Glutamatergic neuron (in vitro differentiated cells): ENCODE measurements at regions not wholly inside any gene's neighbourhood (a gene's known extent, or its start where the extent isn't known, plus 50 kb on each side); places are given as distances from the start of the nearest gene placed in this dataset.
"Not testable (repeated sequence)": the region's sequence is repeated elsewhere in the genome, so short reads cannot be mapped to it uniquely, and the experiment has no call there.

Experiments used
- DNase-seq: peaks from one replicate; pipeline ENCODE4 v3.0.0; 2022
- H3K27ac Mint-ChIP-seq: one replicate; pipeline ENCODE4 v1.8.0; 2020; ENCODE audit warnings: mild to moderate bottlenecking, mixed read lengths, inconsistent platforms; ENCODE audit not compliant: unreplicated experiment
- H3K27me3 Mint-ChIP-seq: one replicate; pipeline ENCODE4 v1.8.0; 2020; ENCODE audit warnings: mild to moderate bottlenecking, moderate library complexity, mixed read lengths, inconsistent platforms; ENCODE audit not compliant: unreplicated experiment
- H3K36me3 Mint-ChIP-seq: one replicate; pipeline ENCODE4 v1.8.0; 2020; ENCODE audit warnings: mild to moderate bottlenecking, mixed read lengths, inconsistent platforms; ENCODE audit not compliant: unreplicated experiment
- H3K4me1 Mint-ChIP-seq: one replicate; pipeline ENCODE4 v1.8.0; 2020; ENCODE audit warnings: mild to moderate bottlenecking, low read depth, mixed read lengths, inconsistent platforms; ENCODE audit not compliant: unreplicated experiment
- H3K4me3 Mint-ChIP-seq: one replicate; pipeline ENCODE4 v1.8.0; 2020; ENCODE audit warnings: mild to moderate bottlenecking, mixed read lengths, inconsistent platforms; ENCODE audit not compliant: unreplicated experiment
- H3K9me3 Mint-ChIP-seq: one replicate; pipeline ENCODE4 v1.8.0; 2020; ENCODE audit warnings: mild to moderate bottlenecking, moderate library complexity, mixed read lengths, inconsistent platforms; ENCODE audit not compliant: unreplicated experiment
- TF ChIP-seq, protein P1 (sequence below): fragments of 200-600 bp; sonication (generic); IDR thresholded peaks from one replicate; pipeline ENCODE4 v1.5.0; 2021; ENCODE audit not compliant: partially characterized antibody, unreplicated experiment

DNA sequence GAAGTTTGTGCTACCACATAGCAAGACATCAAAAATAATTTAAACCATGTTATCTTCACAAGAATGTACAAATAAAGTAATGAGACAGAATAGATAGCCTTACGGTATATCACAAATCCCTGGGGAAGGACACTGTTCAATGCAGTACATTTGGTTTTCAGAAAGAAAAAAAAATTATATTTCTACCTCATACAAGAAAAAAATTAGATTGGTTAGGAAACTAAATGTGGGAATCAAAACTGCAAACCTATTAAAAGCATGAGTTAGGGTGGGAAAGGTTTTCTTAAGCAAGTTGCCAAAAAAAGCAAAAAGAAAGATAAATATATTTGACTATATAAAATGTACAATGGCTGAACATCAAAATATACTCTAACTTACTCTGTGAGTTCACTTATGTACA lies 201.9 kb upstream of the NREP start:
- TF ChIP-seq, protein P1, sequence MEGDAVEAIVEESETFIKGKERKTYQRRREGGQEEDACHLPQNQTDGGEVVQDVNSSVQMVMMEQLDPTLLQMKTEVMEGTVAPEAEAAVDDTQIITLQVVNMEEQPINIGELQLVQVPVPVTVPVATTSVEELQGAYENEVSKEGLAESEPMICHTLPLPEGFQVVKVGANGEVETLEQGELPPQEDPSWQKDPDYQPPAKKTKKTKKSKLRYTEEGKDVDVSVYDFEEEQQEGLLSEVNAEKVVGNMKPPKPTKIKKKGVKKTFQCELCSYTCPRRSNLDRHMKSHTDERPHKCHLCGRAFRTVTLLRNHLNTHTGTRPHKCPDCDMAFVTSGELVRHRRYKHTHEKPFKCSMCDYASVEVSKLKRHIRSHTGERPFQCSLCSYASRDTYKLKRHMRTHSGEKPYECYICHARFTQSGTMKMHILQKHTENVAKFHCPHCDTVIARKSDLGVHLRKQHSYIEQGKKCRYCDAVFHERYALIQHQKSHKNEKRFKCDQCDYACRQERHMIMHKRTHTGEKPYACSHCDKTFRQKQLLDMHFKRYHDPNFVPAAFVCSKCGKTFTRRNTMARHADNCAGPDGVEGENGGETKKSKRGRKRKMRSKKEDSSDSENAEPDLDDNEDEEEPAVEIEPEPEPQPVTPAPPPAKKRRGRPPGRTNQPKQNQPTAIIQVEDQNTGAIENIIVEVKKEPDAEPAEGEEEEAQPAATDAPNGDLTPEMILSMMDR = no peak
- Mint-ChIP-seq H3K4me3 (no peak overlapping the region), H3K36me3 (no peaks in the 10 kb centered on the region), H3K27me3 (no peaks in the 10 kb centered on the region), H3K4me1 (peaks cover 2% of the 10 kb centered on the region), H3K9me3 (no peaks in the 10 kb centered on the region), H3K27ac (no peak overlapping the region)
- DNase-seq = no peak

DNA sequence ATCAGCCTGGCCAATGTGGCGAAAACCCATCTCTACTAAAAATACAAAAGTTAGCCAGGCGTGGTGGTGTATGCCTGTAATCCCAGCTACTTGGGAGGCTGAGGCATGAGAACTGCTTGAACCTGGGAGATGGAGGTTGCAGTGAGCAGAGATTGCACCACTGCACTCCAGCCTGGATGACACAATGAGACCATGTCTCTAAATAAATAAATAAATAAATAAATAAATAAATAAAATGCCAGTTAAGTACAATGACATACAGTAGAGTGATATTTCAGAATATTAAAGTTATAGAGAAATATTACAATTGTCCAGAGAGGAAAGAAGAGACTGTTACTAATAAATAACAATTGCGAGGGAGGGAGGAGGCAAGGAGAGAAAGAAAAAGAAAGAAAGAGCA lies 199.8 kb upstream of the NREP start:
- H3K4me1 Mint-ChIP-seq, DNase-seq, H3K36me3 Mint-ChIP-seq, H3K9me3 Mint-ChIP-seq, H3K27ac Mint-ChIP-seq, H3K27me3 Mint-ChIP-seq, H3K4me3 Mint-ChIP-seq: not testable (repeated sequence)

GRCh38 chr5:111954516-111955395 lies 197.8 kb upstream of the NREP start:
- TF ChIP-seq, protein P1 = no peak
- H3K27ac Mint-ChIP-seq = no peak overlapping the region
- H3K27me3 Mint-ChIP-seq = no peaks in the 10 kb centered on the region
- H3K36me3 Mint-ChIP-seq = no peaks in the 10 kb centered on the region
- H3K9me3 Mint-ChIP-seq = no peaks in the 10 kb centered on the region
- H3K4me3 Mint-ChIP-seq = no peak overlapping the region
- H3K4me1 Mint-ChIP-seq = no peaks in the 10 kb centered on the region
- DNase-seq = no peak

DNA sequence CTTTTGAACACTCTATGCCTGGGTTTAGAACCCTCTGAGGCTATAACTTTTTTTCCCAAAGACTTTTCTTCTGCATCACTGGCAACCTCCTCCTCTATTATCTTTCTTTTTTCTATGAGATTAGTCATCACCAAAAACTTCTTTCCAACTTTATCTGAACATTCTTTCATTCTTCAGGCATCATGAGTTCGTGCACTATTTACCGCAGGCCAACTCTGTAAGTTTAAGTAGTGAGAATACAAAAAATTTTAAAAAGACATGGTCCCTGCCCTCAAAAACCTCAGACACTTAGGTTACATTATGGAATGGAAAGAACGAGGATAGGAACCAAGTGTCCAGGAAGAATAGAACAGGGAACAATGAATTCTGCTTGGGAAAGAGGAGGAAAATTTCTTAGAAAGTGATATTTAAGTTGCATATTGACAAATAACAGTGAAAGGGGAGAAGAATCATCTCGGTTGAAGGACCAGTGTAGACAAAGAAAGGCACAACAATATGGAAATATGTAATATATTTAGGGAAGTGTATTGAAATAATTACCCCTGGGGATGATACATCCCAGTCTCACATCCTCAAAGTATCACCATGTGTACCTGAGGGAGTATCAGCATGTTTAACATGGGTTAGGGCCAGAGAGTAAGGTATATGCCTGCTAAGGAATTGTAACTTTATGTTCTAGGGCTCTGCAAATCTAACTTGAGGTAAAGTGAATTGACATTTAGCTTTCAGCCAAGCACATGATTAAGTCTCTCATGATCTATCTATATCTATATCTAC lies 196.5 kb upstream of the NREP start:
- Mint-ChIP-seq H3K27ac (no peak overlapping the region), H3K4me3 (no peak overlapping the region), H3K4me1 (no peaks in the 10 kb centered on the region), H3K36me3 (no peaks in the 10 kb centered on the region), H3K9me3 (no peaks in the 10 kb centered on the region), H3K27me3 (no peaks in the 10 kb centered on the region)
- TF ChIP-seq, protein P1 = no peak
- DNase-seq = no peak

GRCh38 chr5:111952555-111952954 lies 195.6 kb upstream of the NREP start:
- Mint-ChIP-seq H3K36me3 (no peaks in the 10 kb centered on the region), H3K27ac (no peak overlapping the region), H3K4me1 (no peaks in the 10 kb centered on the region), H3K9me3 (no peaks in the 10 kb centered on the region), H3K4me3 (no peak overlapping the region), H3K27me3 (no peaks in the 10 kb centered on the region)
- DNase-seq = no peak
- TF ChIP-seq, protein P1 = no peak
